ENCODE measurements at regions not wholly inside any gene's neighbourhood (a gene's known extent, or its start where the extent isn't known, plus 50 kb on each side); places are given as distances from the start of the nearest gene placed in this dataset.

- no peak for TF ChIP-seq ZNF462 (CRISPR knock-in tag; IDR thresholded peaks at IDR 0.05)
- no peak for TF ChIP-seq NANOG (IDR thresholded peaks at IDR 0.05; ENCODE audit: borderline replicate concordance)
- no peak for TF ChIP-seq CTCF (conservative IDR thresholded peaks at IDR 0.05; ENCODE audit: low read depth in 2 of 2)
- TF ChIP-seq ETS1 (IDR thresholded peaks at IDR 0.05): no peak
- TF ChIP-seq POLR2AphosphoS5 (IDR thresholded peaks at IDR 0.05; ENCODE audit: low read depth): no peak
- no peak for TF ChIP-seq EZH2 (IDR thresholded peaks at IDR 0.05; ENCODE audit: low read depth, unreplicated experiment)
- no peak for TF ChIP-seq REST (IDR thresholded peaks at IDR 0.05; ENCODE audit: unreplicated experiment)
These were observed 108.7 kb upstream of the AUTS2 start (continued) for GRCh38 chr7:69489533-69489932.
